ENCODE measurements at regions not wholly inside any gene's neighbourhood (a gene's known extent, or its start where the extent isn't known, plus 50 kb on each side); places are given as distances from the start of the nearest gene placed in this dataset.

DNA sequence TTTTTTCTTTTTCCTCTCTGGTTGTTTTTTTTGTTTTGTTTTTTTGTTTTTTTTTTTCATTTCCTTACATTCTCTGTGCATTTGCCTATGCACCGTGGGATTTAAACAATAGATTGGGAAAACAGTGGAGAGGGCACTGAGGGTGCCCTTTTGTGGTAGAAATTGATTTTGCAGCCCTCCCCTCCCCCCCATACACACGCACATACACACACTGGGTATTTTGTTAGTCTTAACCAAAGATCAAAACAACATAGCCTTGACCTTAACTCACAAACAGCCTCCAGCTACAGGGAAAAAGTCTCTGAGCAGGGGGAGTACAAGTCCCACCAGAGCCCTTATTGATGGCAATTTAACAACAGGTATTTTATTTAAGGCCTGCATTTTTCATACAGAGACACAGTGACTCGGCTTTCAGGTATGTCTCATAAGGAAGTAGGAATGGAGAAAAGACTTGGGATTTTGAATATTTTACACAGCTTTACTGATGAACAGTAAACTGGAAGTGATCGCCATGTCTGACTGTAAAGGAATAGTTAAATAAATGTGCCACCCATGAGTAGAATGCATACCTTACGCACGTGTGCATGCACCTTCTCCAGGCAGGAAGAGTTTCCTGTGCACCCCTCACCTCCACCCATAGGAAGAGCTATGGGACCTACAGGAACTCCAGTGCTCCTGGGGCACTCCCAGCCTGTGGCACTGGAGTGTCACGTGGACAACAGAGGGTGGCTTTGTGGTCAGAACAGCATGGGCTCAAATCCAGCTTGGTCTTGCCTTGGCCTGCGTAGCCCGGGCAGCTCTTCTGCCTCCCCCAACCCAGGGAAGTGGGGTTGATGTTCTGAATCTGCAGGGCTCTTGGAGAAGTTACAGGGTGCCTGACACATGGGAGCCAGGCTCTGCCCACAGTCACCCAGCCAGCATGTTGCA is 266.4 kb downstream of the ANAPC1 start:
- TF ChIP-seq ESRRG (CRISPR knock-in tag; IDR thresholded peaks at IDR 0.05) (no peak), PATZ1 (CRISPR knock-in tag; IDR thresholded peaks at IDR 0.05; ENCODE audit: borderline replicate concordance) (no peak), TSHZ2 (CRISPR knock-in tag; IDR thresholded peaks at IDR 0.05) (no peak), TCF4 (CRISPR knock-in tag; IDR thresholded peaks at IDR 0.05; ENCODE audit: borderline replicate concordance) (no peak), RARB (CRISPR knock-in tag; IDR thresholded peaks at IDR 0.05) (no peak), ZFP30 (CRISPR knock-in tag; IDR thresholded peaks at IDR 0.05) (no peak), BACH2 (CRISPR knock-in tag; IDR thresholded peaks at IDR 0.05; ENCODE audit: borderline replicate concordance) (no peak), SNAI2 (CRISPR knock-in tag; IDR thresholded peaks at IDR 0.05) (no peak), ZFP3 (CRISPR knock-in tag; IDR thresholded peaks at IDR 0.05) (no peak), ISL1 (CRISPR knock-in tag; IDR thresholded peaks at IDR 0.05) (no peak), ARNTL (CRISPR knock-in tag; IDR thresholded peaks at IDR 0.05; ENCODE audit: borderline replicate concordance, low read depth) (no peak)

Data from SK-N-SH treated with all-trans-retinoic acid at 6 μM for 48 hours (cell line).